HCT116 (cell line): ENCODE measurements at regions not wholly inside any gene's neighbourhood (a gene's known extent, or its start where the extent isn't known, plus 50 kb on each side); places are given as distances from the start of the nearest gene placed in this dataset.

Experiments used
- ATAC-seq: fragments of 200-7000 bp; cut with Tn5 transposase; 2 replicates; pipeline ENCODE4 v1.9.1; 2020; ENCODE audit warnings: mild to moderate bottlenecking, moderate library complexity
- BruUV-seq: library from RNA; stranded (reverse); fragments of 400-500 nt; replicated peaks from 2 replicates; lab custom pipeline; 2021; lab: Mats Ljungman, UMichigan
- CTCF ChIA-PET: fragments of 300-600 bp; sonication (Branson Sonifier 250); formaldehyde crosslinking; loops from one replicate; lab custom pipeline; 2021; ENCODE audit warnings: antibody characterized with exemption; lab: Charles Lee
- POLR2A ChIA-PET: fragments of 300-600, 350-600 bp; sonication (Branson Sonifier 250); formaldehyde crosslinking; loops from one replicate; lab custom pipeline; 2021; ENCODE audit warnings: antibody characterized with exemption; lab: Charles Lee
- RAD21 ChIA-PET, 2 experiments: fragments of 300-600 bp; sonication (Branson Sonifier 250); formaldehyde crosslinking; loops; one replicate each; lab custom pipeline; 2023; ENCODE audit warnings: low total read pairs in 2 of 2; ENCODE audit not compliant: uncharacterized antibody in 2 of 2, unreplicated experiment in 2 of 2, low non-redundant PET in 1 of 2; lab: Charles Lee
- DNase-seq: peaks from one replicate; pipeline ENCODE4 v3.0.0-alpha.2; 2010; ENCODE audit warnings: low read depth, low spot score
- H2AFZ ChIP-seq: fragments of 200-600 bp; shearing (Covaris generic), sonication (generic); 2 replicates; pipeline ENCODE4 v1.6.1; 2017; ENCODE audit warnings: low read depth, mixed run types, mixed read lengths, antibody characterized with exemption, low read length; ENCODE audit not compliant: poor library complexity, severe bottlenecking
- H3K27ac ChIP-seq: 2 replicates; pipeline ENCODE4 v1.5.1; 2012; ENCODE audit warnings: low read depth, low read length
- H3K27me3 ChIP-seq: fragments of 200-600 bp; sonication (generic); 2 replicates; pipeline ENCODE4 v1.6.1; 2016; ENCODE audit warnings: mixed run types, low read length, mixed read lengths; ENCODE audit not compliant: insufficient read depth
- H3K36me3 ChIP-seq, 2 experiments: fragments of 200-500 bp in 1 of 2; fragments of 200-600 bp in 1 of 2; sonication (Bioruptor generic) in 1 of 2; sonication (generic) in 1 of 2; 2 replicates each; pipeline versions ENCODE4 v1.5.1 to v1.6.1; 2014 to 2016; ENCODE audit warnings: low read length in 2 of 2, inconsistent platforms in 1 of 2, mixed read lengths in 1 of 2, mixed run types in 1 of 2; ENCODE audit not compliant: insufficient read depth in 2 of 2, control insufficient read depth in 1 of 2
- H3K4me1 ChIP-seq, 2 experiments: fragments of 200-600 bp in 1 of 2; sonication (generic) in 1 of 2; 2 replicates each; pipeline versions ENCODE4 v1.5.1 to v1.6.1; 2012 to 2017; ENCODE audit warnings: low read length in 2 of 2, inconsistent platforms in 1 of 2, mild to moderate bottlenecking in 1 of 2, mixed read lengths in 1 of 2, mixed run types in 1 of 2, moderate library complexity in 1 of 2; ENCODE audit not compliant: insufficient read depth in 2 of 2, control insufficient read depth in 1 of 2
- H3K4me2 ChIP-seq: fragments of 200-600 bp; sonication (generic); 2 replicates; pipeline ENCODE4 v1.6.1; 2017; ENCODE audit warnings: mixed run types, low read length, mixed read lengths
- H3K4me3 ChIP-seq, 2 experiments: fragments of 200-600 bp in 1 of 2; sonication (generic) in 1 of 2; replicated peaks in 1 of 2; 2 replicates each; pipeline ENCODE4 v1.5.1; 2011 to 2016; ENCODE audit warnings: low read length in 2 of 2, control low read depth in 1 of 2, low read depth in 1 of 2, mild to moderate bottlenecking in 1 of 2, mixed read lengths in 1 of 2, mixed run types in 1 of 2
- H3K79me2 ChIP-seq: fragments of 200-600 bp; sonication (generic); 2 replicates; pipeline ENCODE4 v1.6.1; 2017; ENCODE audit warnings: mild to moderate bottlenecking, mixed run types, low read length, moderate library complexity, mixed read lengths; ENCODE audit not compliant: insufficient read depth
- H3K9ac ChIP-seq: fragments of 200-600 bp; sonication (generic); 2 replicates; pipeline ENCODE4 v1.6.1; 2016; ENCODE audit warnings: low read length, mixed read lengths
- H3K9me2 ChIP-seq: fragments of 200-600 bp; sonication (generic), shearing (Covaris generic); 2 replicates; pipeline ENCODE4 v1.6.1; 2017; ENCODE audit warnings: mixed run types, mild to moderate bottlenecking, moderate library complexity; ENCODE audit not compliant: insufficient read depth
- H3K9me3 ChIP-seq, 2 experiments: fragments of 200-500 bp in 1 of 2; fragments of 200-600 bp in 1 of 2; sonication (Bioruptor generic) in 1 of 2; sonication (generic) in 1 of 2; 2 replicates each; pipeline ENCODE4 v1.6.1; 2014 to 2017; ENCODE audit warnings: low read length in 2 of 2, mixed read lengths in 2 of 2, inconsistent platforms in 1 of 2, low read depth in 1 of 2, mild to moderate bottlenecking in 1 of 2, mixed run types in 1 of 2, moderate library complexity in 1 of 2; ENCODE audit not compliant: control insufficient read depth in 1 of 2, insufficient read depth in 1 of 2
- H4K20me1 ChIP-seq: fragments of 200-600 bp; sonication (generic), shearing (Covaris generic); 2 replicates; pipeline ENCODE4 v1.6.1; 2017; ENCODE audit warnings: mixed run types, mild to moderate bottlenecking, moderate library complexity; ENCODE audit not compliant: insufficient read depth
- CEBPB ChIP-seq: IDR thresholded peaks from 2 replicates; pipeline ENCODE4 v1.6.1; 2012; ENCODE audit warnings: low read depth
- CTCF ChIP-seq, 3 experiments: fragments of 200-600 bp in 1 of 3; sonication (generic) in 1 of 3; IDR thresholded peaks in 2 of 3; conservative IDR thresholded peaks in 1 of 3; 2 replicates each; pipeline ENCODE4 v1.5.1; 2012 to 2017; ENCODE audit warnings: low read depth in 2 of 3, low read length in 2 of 3, antibody characterized with exemption in 1 of 3, borderline replicate concordance in 1 of 3, control low read depth in 1 of 3, mild to moderate bottlenecking in 1 of 3, mixed read lengths in 1 of 3, mixed run types in 1 of 3, moderate library complexity in 1 of 3; ENCODE audit not compliant: insufficient read depth in 1 of 3
- EGR1 ChIP-seq: IDR thresholded peaks from 2 replicates; pipeline ENCODE4 v1.6.1; 2012; ENCODE audit warnings: low read depth
- ELF1 ChIP-seq: IDR thresholded peaks from 2 replicates; pipeline ENCODE4 v1.6.1; 2012; ENCODE audit warnings: low read depth, borderline replicate concordance
- EZH2 ChIP-seq: fragments of 200-600 bp; sonication (generic); IDR thresholded peaks from 2 replicates; pipeline ENCODE4 v1.6.1; 2017; ENCODE audit warnings: antibody characterized with exemption, mixed run types
- FOSL1 ChIP-seq: IDR thresholded peaks from 2 replicates; pipeline ENCODE4 v1.6.1; 2012; ENCODE audit warnings: low read depth
- JUND ChIP-seq: IDR thresholded peaks from 2 replicates; pipeline ENCODE4 v1.6.1; 2012
- MAX ChIP-seq: IDR thresholded peaks from 2 replicates; pipeline ENCODE4 v1.6.1; 2012
- POLR2A ChIP-seq: IDR thresholded peaks from 2 replicates; pipeline ENCODE4 v1.7.0; 2011; ENCODE audit warnings: borderline replicate concordance; ENCODE audit not compliant: insufficient read depth, insufficient read length; ENCODE audit errors: extremely low read depth
- POLR2AphosphoS5 ChIP-seq: IDR thresholded peaks from 2 replicates; pipeline ENCODE4 v1.6.1; 2011; ENCODE audit warnings: mild to moderate bottlenecking, low read depth, low read length, moderate library complexity
- RAD21 ChIP-seq: IDR thresholded peaks from 2 replicates; pipeline ENCODE4 v1.6.1; 2012; ENCODE audit warnings: low read depth, mild to moderate bottlenecking
- SP1 ChIP-seq: IDR thresholded peaks from 2 replicates; pipeline ENCODE4 v1.6.1; 2012; ENCODE audit warnings: low read depth
- SRF ChIP-seq: IDR thresholded peaks from 2 replicates; pipeline ENCODE4 v1.6.1; 2012; ENCODE audit warnings: low read depth
- TCF7L2 ChIP-seq: IDR thresholded peaks from 2 replicates; pipeline ENCODE4 v1.7.0; 2011; ENCODE audit warnings: borderline replicate concordance, inconsistent platforms; ENCODE audit not compliant: insufficient read depth, insufficient read length; ENCODE audit errors: extremely low read depth
- YY1 ChIP-seq: IDR thresholded peaks from 2 replicates; pipeline ENCODE4 v1.6.1; 2011; ENCODE audit warnings: low read length, low read depth, moderate library complexity, mild to moderate bottlenecking; ENCODE audit not compliant: insufficient replicate concordance; ENCODE audit errors: extremely low read depth
- intact Hi-C: fragments of 100-400 bp; cut with micrococcal nuclease; formaldehyde crosslinking; loops from 2 replicates; pipeline ENCODE4 v1.10.0; 2022
- TF ChIP-seq, protein P1 (sequence below): IDR thresholded peaks from 2 replicates; pipeline ENCODE4 v1.6.1; 2011; ENCODE audit warnings: mild to moderate bottlenecking, low read length, moderate library complexity; ENCODE audit not compliant: insufficient replicate concordance; ENCODE audit errors: extremely low read depth
- TF ChIP-seq, protein P2 (sequence below): IDR thresholded peaks from 2 replicates; pipeline ENCODE4 v1.6.1; 2012; ENCODE audit warnings: low read depth

DNA sequence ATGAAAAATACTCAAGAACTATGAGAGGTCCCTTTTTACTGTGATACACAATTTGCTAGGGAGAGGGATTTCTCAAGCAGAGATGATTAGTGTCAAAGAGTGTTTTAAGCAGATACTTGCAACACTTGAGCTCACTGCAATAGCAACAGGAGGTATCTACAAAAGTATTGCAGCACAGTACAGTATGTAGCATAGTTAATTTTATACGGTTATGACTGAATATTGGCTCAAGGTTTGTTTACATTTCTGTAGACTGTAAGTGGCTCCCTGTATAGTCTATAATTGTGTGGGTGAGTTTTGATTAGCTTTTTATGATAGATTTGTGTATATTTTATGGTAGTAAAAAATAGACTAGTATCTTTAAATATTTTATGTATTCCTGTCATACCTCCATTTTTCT, 1177.2 kb downstream of the TECRL start (continued):
- TF ChIP-seq, protein P1, sequence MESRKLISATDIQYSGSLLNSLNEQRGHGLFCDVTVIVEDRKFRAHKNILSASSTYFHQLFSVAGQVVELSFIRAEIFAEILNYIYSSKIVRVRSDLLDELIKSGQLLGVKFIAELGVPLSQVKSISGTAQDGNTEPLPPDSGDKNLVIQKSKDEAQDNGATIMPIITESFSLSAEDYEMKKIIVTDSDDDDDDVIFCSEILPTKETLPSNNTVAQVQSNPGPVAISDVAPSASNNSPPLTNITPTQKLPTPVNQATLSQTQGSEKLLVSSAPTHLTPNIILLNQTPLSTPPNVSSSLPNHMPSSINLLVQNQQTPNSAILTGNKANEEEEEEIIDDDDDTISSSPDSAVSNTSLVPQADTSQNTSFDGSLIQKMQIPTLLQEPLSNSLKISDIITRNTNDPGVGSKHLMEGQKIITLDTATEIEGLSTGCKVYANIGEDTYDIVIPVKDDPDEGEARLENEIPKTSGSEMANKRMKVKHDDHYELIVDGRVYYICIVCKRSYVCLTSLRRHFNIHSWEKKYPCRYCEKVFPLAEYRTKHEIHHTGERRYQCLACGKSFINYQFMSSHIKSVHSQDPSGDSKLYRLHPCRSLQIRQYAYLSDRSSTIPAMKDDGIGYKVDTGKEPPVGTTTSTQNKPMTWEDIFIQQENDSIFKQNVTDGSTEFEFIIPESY, result no peak
- TF ChIP-seq YY1, result no peak
- no peak for TF ChIP-seq JUND
- TF ChIP-seq MAX, result no peak
- no peak for TF ChIP-seq SP1
- TF ChIP-seq ELF1, result no peak
- TF ChIP-seq EGR1, result no peak

DNA sequence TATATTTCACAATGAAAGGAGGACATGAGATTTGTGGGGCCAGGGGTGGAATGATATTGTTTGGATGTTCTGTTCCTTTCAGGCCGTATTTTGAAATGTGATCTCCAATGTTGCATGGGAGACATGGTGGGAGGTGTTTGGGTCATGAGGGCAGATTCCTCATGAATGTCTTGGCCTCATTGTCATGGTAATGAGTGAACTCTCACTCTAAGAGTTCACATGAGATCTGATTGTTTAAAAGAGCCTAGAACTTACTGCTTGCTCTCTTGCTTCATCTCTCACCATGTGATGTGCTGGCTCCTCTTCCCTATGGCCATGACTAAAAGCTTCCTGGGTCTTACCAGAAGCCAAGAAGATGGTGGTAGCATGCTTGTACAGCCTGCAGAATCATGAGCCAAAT, 1183.0 kb downstream of the TECRL start:
- H3K4me3 ChIP-seq, result no peak overlapping the region
- ChIA-PET RAD21 (no interaction called here), POLR2A (no interaction called here), CTCF (no interaction called here)
- no peak overlapping the region for H3K4me2 ChIP-seq
- no TSS peak for BruUV-seq
- H2AFZ ChIP-seq, result no peak overlapping the region
- H3K9ac ChIP-seq, result no peak overlapping the region
- H3K27me3 ChIP-seq, result no peaks in the 10 kb centered on the region
- no peaks in the 10 kb centered on the region for H4K20me1 ChIP-seq
- ATAC-seq (no peak), DNase-seq (no peak)
- no peaks in the 10 kb centered on the region for H3K36me3 ChIP-seq
- no peaks in the 10 kb centered on the region for H3K79me2 ChIP-seq
- H3K9me3 ChIP-seq, result peaks cover 9 to 25% of the 10 kb centered on the region in 2 experiments; a peak in 3 of 4 replicates
- H3K27ac ChIP-seq, result no peak overlapping the region
- no peaks in the 10 kb centered on the region for H3K4me1 ChIP-seq
- no peaks in the 10 kb centered on the region for H3K9me2 ChIP-seq
- intact Hi-C loops, result no loop called here
- TF ChIP-seq POLR2A (no peak), TCF7L2 (no peak), EGR1 (no peak), YY1 (no peak), FOSL1 (no peak), CEBPB (no peak), MAX (no peak), SRF (no peak), EZH2 (no peak), JUND (no peak), ELF1 (no peak), RAD21 (no peak), CTCF (IDR thresholded peaks at IDR 0.05 in 2 of 3, conservative IDR thresholded peaks at IDR 0.05 in 1 of 3; ENCODE audit: borderline replicate concordance in 1 of 3, insufficient read depth in 1 of 3, low read depth in 2 of 3, low read length in 2 of 3) (no peak), POLR2AphosphoS5 (no peak)
- TF ChIP-seq, protein P2, sequence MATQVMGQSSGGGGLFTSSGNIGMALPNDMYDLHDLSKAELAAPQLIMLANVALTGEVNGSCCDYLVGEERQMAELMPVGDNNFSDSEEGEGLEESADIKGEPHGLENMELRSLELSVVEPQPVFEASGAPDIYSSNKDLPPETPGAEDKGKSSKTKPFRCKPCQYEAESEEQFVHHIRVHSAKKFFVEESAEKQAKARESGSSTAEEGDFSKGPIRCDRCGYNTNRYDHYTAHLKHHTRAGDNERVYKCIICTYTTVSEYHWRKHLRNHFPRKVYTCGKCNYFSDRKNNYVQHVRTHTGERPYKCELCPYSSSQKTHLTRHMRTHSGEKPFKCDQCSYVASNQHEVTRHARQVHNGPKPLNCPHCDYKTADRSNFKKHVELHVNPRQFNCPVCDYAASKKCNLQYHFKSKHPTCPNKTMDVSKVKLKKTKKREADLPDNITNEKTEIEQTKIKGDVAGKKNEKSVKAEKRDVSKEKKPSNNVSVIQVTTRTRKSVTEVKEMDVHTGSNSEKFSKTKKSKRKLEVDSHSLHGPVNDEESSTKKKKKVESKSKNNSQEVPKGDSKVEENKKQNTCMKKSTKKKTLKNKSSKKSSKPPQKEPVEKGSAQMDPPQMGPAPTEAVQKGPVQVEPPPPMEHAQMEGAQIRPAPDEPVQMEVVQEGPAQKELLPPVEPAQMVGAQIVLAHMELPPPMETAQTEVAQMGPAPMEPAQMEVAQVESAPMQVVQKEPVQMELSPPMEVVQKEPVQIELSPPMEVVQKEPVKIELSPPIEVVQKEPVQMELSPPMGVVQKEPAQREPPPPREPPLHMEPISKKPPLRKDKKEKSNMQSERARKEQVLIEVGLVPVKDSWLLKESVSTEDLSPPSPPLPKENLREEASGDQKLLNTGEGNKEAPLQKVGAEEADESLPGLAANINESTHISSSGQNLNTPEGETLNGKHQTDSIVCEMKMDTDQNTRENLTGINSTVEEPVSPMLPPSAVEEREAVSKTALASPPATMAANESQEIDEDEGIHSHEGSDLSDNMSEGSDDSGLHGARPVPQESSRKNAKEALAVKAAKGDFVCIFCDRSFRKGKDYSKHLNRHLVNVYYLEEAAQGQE, result no peak
